ENCODE measurements at regions not wholly inside any gene's neighbourhood (a gene's known extent, or its start where the extent isn't known, plus 50 kb on each side); places are given as distances from the start of the nearest gene placed in this dataset.

GRCh38 chr2:121902171-121902591, 146.7 kb downstream of the TSN start:
- no peak for DNase-seq

- DNase-seq: no peak
Measured at GRCh38 chr2:121902616-121903015, 147.2 kb downstream of the TSN start.

DNA sequence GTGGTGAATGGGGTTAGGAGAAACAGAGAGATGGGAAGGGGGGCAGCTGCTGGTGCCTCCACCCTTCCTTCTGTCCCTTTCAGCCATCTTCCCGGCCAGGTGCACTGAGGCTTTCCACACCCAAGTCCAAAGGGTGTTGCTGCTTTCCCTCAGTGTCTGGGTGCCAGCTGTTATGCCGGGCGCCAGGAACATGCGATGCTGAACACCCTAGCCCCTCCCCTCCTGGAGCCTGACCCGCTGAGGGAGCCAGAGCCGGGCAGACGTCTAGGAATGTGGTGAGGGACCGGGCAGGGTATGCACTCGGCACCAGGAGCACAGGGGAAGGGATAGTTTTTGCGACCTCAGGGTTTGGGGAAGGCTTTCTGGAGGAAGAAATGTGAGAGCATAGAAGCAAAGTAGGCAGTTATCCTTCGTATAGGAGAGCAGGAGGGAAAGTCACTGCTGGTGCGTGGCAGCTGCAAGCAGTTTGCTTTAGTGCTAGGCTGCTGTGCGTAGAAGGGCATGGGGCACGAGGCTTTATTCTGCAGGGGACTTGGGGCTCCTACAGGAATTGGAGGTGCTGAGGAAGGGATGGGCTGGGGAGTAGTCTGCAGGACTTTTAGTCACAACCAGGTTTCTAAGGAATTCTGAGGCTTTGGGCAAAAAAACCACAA, 147.7 kb downstream of the TSN start:
- DNase-seq: no peak

DNA sequence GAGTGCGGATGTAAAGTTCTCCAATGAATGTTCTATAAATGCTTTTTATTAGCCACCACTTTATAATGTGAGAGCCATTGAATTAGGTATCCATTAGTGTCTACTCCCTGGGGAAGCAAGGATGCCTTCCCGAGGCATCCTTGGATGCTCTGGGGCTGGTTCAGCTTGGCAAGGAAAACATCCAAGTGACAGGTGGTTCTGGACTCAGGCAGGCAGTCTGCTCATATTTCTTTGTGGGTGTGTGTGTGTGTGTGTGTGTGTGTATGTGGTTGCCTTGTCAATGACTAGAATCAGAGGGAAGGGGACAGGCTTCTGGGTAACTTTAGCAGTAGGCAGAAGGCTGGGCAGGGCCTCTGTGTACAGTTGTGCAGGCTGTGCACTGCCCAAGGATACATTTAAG, 149.2 kb downstream of the TSN start:
- DNase-seq: no peak

GRCh38 chr2:121905201-121905600, 149.8 kb downstream of the TSN start:
- no peak for DNase-seq

- DNase-seq: no peak
Measured at GRCh38 chr2:121906170-121906569, 150.7 kb downstream of the TSN start.

- no peak for DNase-seq
Measured at GRCh38 chr2:121907928-121908327, 152.5 kb downstream of the TSN start.

GRCh38 chr2:121910139-121910538, 154.7 kb downstream of the TSN start:
- no peak for DNase-seq

GRCh38 chr2:121911036-121911435, 155.6 kb downstream of the TSN start:
- DNase-seq: no peak

GRCh38 chr2:121917143-121917542, 161.7 kb downstream of the TSN start:
- no peak for DNase-seq

GRCh38 chr2:121918231-121918630, 162.8 kb downstream of the TSN start:
- DNase-seq: no peak

DNA sequence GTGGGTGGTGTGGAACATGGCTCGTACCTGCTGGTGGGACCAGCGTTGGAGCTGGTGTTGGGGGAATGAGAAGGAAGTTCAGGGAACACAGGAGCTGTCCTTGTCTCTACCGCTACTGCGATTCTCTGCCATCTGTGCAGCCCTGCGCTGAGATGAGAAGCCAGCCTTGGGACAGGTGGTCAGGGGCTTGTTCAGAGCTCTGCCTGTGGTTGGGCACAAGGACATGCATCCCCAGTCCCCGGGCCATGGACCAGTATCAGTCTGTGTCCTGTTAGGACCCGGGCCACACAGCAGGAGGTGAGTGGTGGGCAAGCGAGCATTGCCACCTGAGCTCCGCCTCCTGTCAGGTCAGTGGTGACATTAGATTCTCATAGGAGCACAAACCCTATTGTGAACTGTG, 164.4 kb downstream of the TSN start:
- no peak for DNase-seq

DNA sequence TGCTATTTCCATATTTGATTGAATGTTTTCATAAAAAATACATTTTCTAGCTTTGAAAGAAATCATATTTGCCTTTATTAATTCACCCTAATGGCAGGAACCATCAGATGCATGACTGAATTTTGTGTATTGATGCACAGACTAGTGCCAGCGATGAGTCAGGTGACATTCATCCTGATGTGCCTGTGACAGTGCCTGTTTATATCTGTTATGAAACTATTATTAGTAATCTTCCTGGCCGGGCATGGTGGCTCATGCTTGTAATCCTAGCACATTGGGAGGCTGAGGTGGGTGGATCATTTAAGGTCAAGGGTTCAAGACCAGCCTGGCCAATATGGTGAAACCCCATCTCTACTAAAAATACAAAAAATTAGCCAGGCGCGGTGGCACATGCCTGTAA, 170.0 kb downstream of the TSN start:
- no peak for DNase-seq

GRCh38 chr2:121943285-121943684, 187.8 kb downstream of the TSN start:
- DNase-seq: no peak

GRCh38 chr2:121944072-121944831, 188.8 kb downstream of the TSN start:
- no peak for DNase-seq

DNA sequence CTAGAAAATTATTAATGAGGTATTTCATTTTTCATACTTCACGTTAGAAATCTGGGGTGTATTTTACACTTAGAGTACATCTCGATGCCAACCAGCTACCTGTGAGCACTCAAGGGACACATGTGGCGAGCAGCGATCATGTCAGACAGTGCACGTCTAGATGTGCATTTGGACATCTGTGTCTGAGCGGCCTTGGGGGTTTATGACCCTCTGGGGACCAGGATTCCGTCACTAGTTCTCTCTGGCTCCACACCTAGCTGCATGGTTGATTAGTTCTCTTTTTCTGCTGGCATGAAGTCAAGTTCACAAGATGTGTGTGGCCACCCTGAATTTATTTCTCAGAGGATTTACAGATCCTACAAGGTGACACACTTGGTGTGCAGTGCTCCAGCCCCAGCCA, 192.2 kb downstream of the TSN start:
- DNase-seq: no peak

DNA sequence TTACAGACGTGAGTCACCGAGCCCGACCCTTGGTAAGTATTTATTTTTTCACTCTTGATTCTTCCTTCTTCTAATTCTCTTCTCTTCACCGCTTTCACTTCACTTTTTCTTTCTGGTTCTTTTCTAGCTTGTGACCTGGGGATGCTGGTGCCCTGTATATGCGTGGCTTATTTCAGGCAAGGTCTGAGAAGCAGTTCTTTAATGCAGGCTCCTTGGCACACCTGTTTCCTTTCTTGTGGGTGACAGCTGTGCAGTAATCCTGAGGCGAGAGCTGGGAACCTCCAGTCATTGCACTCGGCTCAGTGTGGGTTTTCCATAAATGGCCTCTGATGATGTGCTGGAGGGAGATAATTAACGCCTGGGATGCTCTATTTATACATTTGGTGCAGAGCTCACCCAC, 193.8 kb downstream of the TSN start:
- DNase-seq: no peak

DNA sequence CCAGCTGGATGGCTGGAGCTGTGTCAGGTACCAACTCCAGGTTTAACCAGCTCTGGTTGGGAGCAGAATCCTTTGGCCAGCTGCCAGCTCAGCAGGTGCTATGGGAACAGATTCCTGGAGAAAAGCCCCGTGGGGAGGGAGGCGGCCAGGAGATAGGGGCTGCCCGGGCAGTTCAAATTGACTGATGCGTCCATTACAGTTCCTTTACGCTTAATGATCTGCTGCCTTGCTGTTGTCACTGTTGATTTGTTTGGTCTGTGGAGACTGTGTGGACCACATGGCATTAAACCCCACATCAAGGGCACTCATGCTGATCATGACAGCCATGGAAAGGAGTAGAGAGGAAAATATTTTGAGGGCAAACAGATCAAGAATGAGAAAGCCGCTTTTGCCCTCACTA, 200.0 kb downstream of the TSN start:
- no peak for DNase-seq

DNA sequence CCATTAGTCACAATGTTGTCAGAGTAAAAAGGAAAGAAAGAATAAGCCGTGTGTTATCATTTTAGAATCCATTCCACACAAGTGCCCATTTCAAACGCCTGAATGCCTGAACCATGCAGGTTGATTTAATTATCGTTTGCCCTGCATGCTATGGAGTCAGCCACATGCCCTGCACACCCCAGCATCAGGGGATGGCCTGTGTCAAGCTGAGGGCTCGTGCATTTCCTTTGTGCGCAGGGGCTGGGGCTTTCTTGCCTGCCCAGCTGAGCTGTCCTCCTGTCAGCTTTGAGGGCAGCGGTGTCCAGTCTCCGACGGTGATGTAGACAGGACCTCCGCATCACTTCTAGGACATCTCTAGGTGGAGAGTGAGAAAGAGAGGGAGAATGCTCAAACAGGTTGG, 200.4 kb downstream of the TSN start:
- DNase-seq: no peak

DNA sequence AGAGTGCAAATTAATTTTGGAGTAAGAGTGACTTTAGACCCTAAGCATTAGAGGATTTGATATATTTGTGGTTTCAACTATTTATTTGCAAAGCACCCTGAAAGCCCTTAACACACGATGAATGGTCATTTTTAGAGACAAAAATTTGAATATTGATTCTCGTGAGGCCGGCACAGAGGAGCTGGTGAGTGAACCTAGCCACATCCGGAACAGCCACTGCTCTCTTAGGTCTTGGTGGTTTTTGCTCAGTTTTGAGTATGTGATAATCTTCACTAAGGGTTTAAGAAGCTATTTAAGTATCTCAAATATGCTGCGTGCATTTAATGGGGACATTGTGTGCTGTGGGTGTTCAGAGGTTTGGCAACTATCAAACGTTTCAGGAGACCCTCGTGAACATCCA, 204.8 kb downstream of the TSN start:
- no peak for DNase-seq

- DNase-seq: no peak
Measured at GRCh38 chr2:121961761-121962160, 206.3 kb downstream of the TSN start.

GRCh38 chr2:121965661-121966060, 210.2 kb downstream of the TSN start:
- no peak for DNase-seq

- no peak for DNase-seq
Measured at GRCh38 chr2:121966663-121967062, 211.2 kb downstream of the TSN start.

DNA sequence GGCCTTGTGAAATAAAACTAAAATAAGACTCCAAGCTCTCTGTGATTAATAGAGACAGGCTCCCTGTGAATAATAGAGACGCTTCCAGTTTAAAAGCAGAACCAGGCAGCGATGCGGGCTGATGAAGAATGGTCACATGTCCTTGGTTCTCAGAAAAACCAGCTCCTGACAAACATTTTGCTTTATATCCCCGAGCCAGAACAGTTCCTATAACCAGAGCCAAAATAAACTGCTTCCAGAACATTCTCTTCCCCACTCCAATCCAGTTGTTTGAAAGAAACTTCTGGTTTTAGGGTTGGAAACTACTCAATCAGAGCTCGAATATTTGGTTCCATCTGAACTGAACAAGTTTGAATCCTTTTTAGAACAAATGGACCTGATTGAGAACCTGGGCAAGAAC, 213.7 kb downstream of the TSN start:
- no peak for DNase-seq
